Jurkat, Clone E6-1 (cell line): ENCODE measurements at regions not wholly inside any gene's neighbourhood (a gene's known extent, or its start where the extent isn't known, plus 50 kb on each side); places are given as distances from the start of the nearest gene placed in this dataset.
"Not testable (repeated sequence)": the region's sequence is repeated elsewhere in the genome, so short reads cannot be mapped to it uniquely, and the experiment has no call there.

Source experiments
- DNase-seq: peaks from one replicate; pipeline ENCODE4 v3.0.0-alpha.2; 2011; ENCODE audit warnings: low read depth, low spot score
- H3K4me3 ChIP-seq: 2 replicates; pipeline ENCODE4 v1.5.1; 2011; ENCODE audit warnings: mild to moderate bottlenecking, low read length, control low read depth, moderate library complexity

GRCh38 chr4:3941735-3942522, 175.7 kb downstream of the ADRA2C start:
- not testable (repeated sequence) for DNase-seq

GRCh38 chr4:3942569-3942971, 176.4 kb downstream of the ADRA2C start:
- DNase-seq = peak; percentile 44
- not testable (repeated sequence) for H3K4me3 ChIP-seq

More at GRCh38 chr4:3941735-3942522, 175.7 kb downstream of the ADRA2C start:
- not testable (repeated sequence) for H3K4me3 ChIP-seq

GRCh38 chr4:3943051-3943450, 176.9 kb downstream of the ADRA2C start:
- not testable (repeated sequence) for H3K4me3 ChIP-seq, DNase-seq

- no peak overlapping the region for H3K4me3 ChIP-seq
- DNase-seq = no peak
These were observed 179.5 kb downstream of the ADRA2C start for GRCh38 chr4:3945511-3946290.

GRCh38 chr4:3946553-3946952, 180.4 kb downstream of the ADRA2C start:
- DNase-seq, H3K4me3 ChIP-seq: not testable (repeated sequence)

GRCh38 chr4:3947761-3948160, 181.6 kb downstream of the ADRA2C start:
- not testable (repeated sequence) for H3K4me3 ChIP-seq, DNase-seq

- not testable (repeated sequence) for DNase-seq, H3K4me3 ChIP-seq
These were observed 182.0 kb downstream of the ADRA2C start for GRCh38 chr4:3948210-3948609.

- not testable (repeated sequence) for H3K4me3 ChIP-seq, DNase-seq
These were observed 183.7 kb downstream of the ADRA2C start for GRCh38 chr4:3949916-3950315.

- DNase-seq, H3K4me3 ChIP-seq: not testable (repeated sequence)
These were observed 186.4 kb downstream of the ADRA2C start for GRCh38 chr4:3952443-3953139.

- DNase-seq = not testable (repeated sequence)
These were observed 186.9 kb downstream of the ADRA2C start for GRCh38 chr4:3953140-3953489.

GRCh38 chr4:3954540-3955320, 188.5 kb downstream of the ADRA2C start:
- H3K4me3 ChIP-seq = peak overlapping the region; percentile 64
- DNase-seq = peak; percentile 65

More at GRCh38 chr4:3953140-3953489, 186.9 kb downstream of the ADRA2C start:
- H3K4me3 ChIP-seq = not testable (repeated sequence)

- DNase-seq = peak; percentile 97
These were observed 189.4 kb downstream of the ADRA2C start for GRCh38 chr4:3955321-3956164.

GRCh38 chr4:3956165-3956867, 190.1 kb downstream of the ADRA2C start:
- H3K4me3 ChIP-seq = peak overlapping the region; percentile 64
- DNase-seq = not testable (repeated sequence)

More at GRCh38 chr4:3955321-3956164, 189.4 kb downstream of the ADRA2C start:
- peak overlapping the region; percentile 64 for H3K4me3 ChIP-seq

- not testable (repeated sequence) for DNase-seq, H3K4me3 ChIP-seq
These were observed 195.0 kb downstream of the ADRA2C start for GRCh38 chr4:3961091-3961672.

- not testable (repeated sequence) for DNase-seq, H3K4me3 ChIP-seq
These were observed 198.5 kb downstream of the ADRA2C start for GRCh38 chr4:3964572-3965278.

GRCh38 chr4:3967204-3967603, 201.0 kb downstream of the ADRA2C start:
- H3K4me3 ChIP-seq, DNase-seq: not testable (repeated sequence)
